Breast epithelium (tissue), 4 donors: ENCODE measurements at regions not wholly inside any gene's neighbourhood (a gene's known extent, or its start where the extent isn't known, plus 50 kb on each side); places are given as distances from the start of the nearest gene placed in this dataset.

ENCODE experiments used
- DNase-seq, 2 donors: peaks; one replicate each; pipeline ENCODE4 v3.0.0-alpha.2; 2019; ENCODE audit warnings: low spot score in 2 of 2
- H3K27ac ChIP-seq, 2 donors: fragments of 200-600 bp; sonication (generic) in 1 of 2; one replicate each; pipeline ENCODE4 v1.5.1; 2016 to 2019; ENCODE audit warnings: mild to moderate bottlenecking in 1 of 2
- H3K27me3 ChIP-seq, 2 donors: fragments of 200-600 bp; sonication (generic) in 1 of 2; one replicate each; pipeline versions ENCODE4 v1.5.1 to v1.6.0; 2017 to 2019; ENCODE audit warnings: control low read depth in 1 of 2, mild to moderate bottlenecking in 1 of 2
- H3K36me3 ChIP-seq: fragments of 200-600 bp; one replicate; pipeline ENCODE4 v1.5.1; 2019
- H3K4me1 ChIP-seq, 2 donors: fragments of 200-600 bp; sonication (generic); one replicate each; pipeline ENCODE4 v1.5.1; 2016 to 2019; ENCODE audit warnings: control low read depth in 1 of 2
- H3K4me3 ChIP-seq, 3 donors: fragments of 200-600 bp; sonication (generic); 1 replicate in 2 of 3; 2 replicates in 1 of 3; pipeline ENCODE4 v1.5.1; 2016 to 2019; ENCODE audit warnings: mild to moderate bottlenecking in 3 of 3, moderate library complexity in 2 of 3
- H3K9me3 ChIP-seq, 2 donors: fragments of 200-600 bp; sonication (generic) in 1 of 2; one replicate each; pipeline ENCODE4 v1.5.1; 2016 to 2019; ENCODE audit warnings: control low read depth in 1 of 2
- CTCF ChIP-seq, 3 donors: fragments of 450-650 bp; IDR thresholded peaks; one replicate each; pipeline ENCODE4 v1.5.1; 2016 to 2017; ENCODE audit warnings: antibody characterized with exemption in 3 of 3, mild to moderate bottlenecking in 3 of 3, moderate library complexity in 3 of 3
- POLR2A ChIP-seq: fragments of 450-650 bp; IDR thresholded peaks from one replicate; pipeline ENCODE4 v1.6.1; 2016; ENCODE audit warnings: antibody characterized with exemption, mild to moderate bottlenecking, moderate library complexity
- POLR2AphosphoS5 ChIP-seq, 3 donors: sonication (generic); formaldehyde crosslinking; IDR thresholded peaks; one replicate each; pipeline ENCODE4 v1.6.1; 2017; ENCODE audit warnings: antibody characterized with exemption in 3 of 3
- intact Hi-C: fragments of 100-400 bp; cut with DNase I; formaldehyde crosslinking; loops from one replicate; pipeline ENCODE4 v1.15.1; 2023; ENCODE audit warnings: low total_unique reads

- H3K27ac ChIP-seq: no peak overlapping the region
- no peaks in the 10 kb centered on the region for H3K4me1 ChIP-seq
- H3K4me3 ChIP-seq: no peak overlapping the region
- TF ChIP-seq POLR2A (no peak), POLR2AphosphoS5 (IDR thresholded peaks at IDR 0.05) (no peak), CTCF (IDR thresholded peaks at IDR 0.05) (no peak)
- intact Hi-C loops: no loop called here
- DNase-seq: no peak
- no peaks in the 10 kb centered on the region for H3K27me3 ChIP-seq
- no peaks in the 10 kb centered on the region for H3K36me3 ChIP-seq
- H3K9me3 ChIP-seq: no peaks in the 10 kb centered on the region
These were observed 413.0 kb downstream of the OMA1 start for GRCh38 chr1:58133562-58133961.

GRCh38 chr1:58123051-58123450, 423.5 kb downstream of the OMA1 start:
- no peak for DNase-seq
- H3K9me3 ChIP-seq: no peaks in the 10 kb centered on the region
- TF ChIP-seq CTCF (IDR thresholded peaks at IDR 0.05) (no peak), POLR2AphosphoS5 (IDR thresholded peaks at IDR 0.05) (no peak), POLR2A (no peak)
- no peak overlapping the region for H3K27ac ChIP-seq
- no peaks in the 10 kb centered on the region for H3K36me3 ChIP-seq
- H3K4me1 ChIP-seq: no peaks in the 10 kb centered on the region
- H3K27me3 ChIP-seq: no peaks in the 10 kb centered on the region
- intact Hi-C loops: no loop called here
- H3K4me3 ChIP-seq: no peak overlapping the region

GRCh38 chr1:58119971-58120370, 426.6 kb downstream of the OMA1 start:
- intact Hi-C loops: no loop called here
- H3K9me3 ChIP-seq: no peaks in the 10 kb centered on the region
- no peaks in the 10 kb centered on the region for H3K36me3 ChIP-seq
- no peak for DNase-seq
- no peaks in the 10 kb centered on the region for H3K27me3 ChIP-seq
- H3K27ac ChIP-seq: no peak overlapping the region
- no peak overlapping the region for H3K4me3 ChIP-seq
- no peak for TF ChIP-seq POLR2A
- TF ChIP-seq CTCF (IDR thresholded peaks at IDR 0.05): no peak
- no peak for TF ChIP-seq POLR2AphosphoS5 (IDR thresholded peaks at IDR 0.05)
- no peaks in the 10 kb centered on the region for H3K4me1 ChIP-seq

GRCh38 chr1:58116284-58116683, 430.2 kb downstream of the OMA1 start:
- Histone ChIP-seq H3K27ac (no peak overlapping the region), H3K27me3 (no peaks in the 10 kb centered on the region), H3K36me3 (no peaks in the 10 kb centered on the region), H3K9me3 (no peaks in the 10 kb centered on the region), H3K4me1 (no peaks in the 10 kb centered on the region), H3K4me3 (no peak overlapping the region)
- TF ChIP-seq POLR2AphosphoS5 (IDR thresholded peaks at IDR 0.05) (no peak), POLR2A (no peak), CTCF (IDR thresholded peaks at IDR 0.05) (no peak)
- no peak for DNase-seq
- intact Hi-C loops: no loop called here

GRCh38 chr1:58109646-58110200, 436.8 kb downstream of the OMA1 start:
- Histone ChIP-seq H3K27ac (no peak overlapping the region), H3K27me3 (no peaks in the 10 kb centered on the region), H3K9me3 (no peaks in the 10 kb centered on the region), H3K4me3 (no peak overlapping the region), H3K36me3 (no peaks in the 10 kb centered on the region), H3K4me1 (no peaks in the 10 kb centered on the region)
- no peak for DNase-seq
- no peak for TF ChIP-seq POLR2A
- no peak for TF ChIP-seq CTCF (IDR thresholded peaks at IDR 0.05)
- no peak for TF ChIP-seq POLR2AphosphoS5 (IDR thresholded peaks at IDR 0.05)
- intact Hi-C loops: loop anchor here (5.0 kb wide), 1 partner anchor 267 kb away; no protein-coding TSS in a partner anchor
